CD4-positive, alpha-beta T cell (primary cell): ENCODE measurements at regions not wholly inside any gene's neighbourhood (a gene's known extent, or its start where the extent isn't known, plus 50 kb on each side); places are given as distances from the start of the nearest gene placed in this dataset.
"Not testable (repeated sequence)": the region's sequence is repeated elsewhere in the genome, so short reads cannot be mapped to it uniquely, and the experiment has no call there.

Source experiments
- ATAC-seq: fragments of 200-7000 bp; cut with Tn5 transposase; one replicate; pipeline ENCODE4 v1.10.0; 2022; ENCODE audit warnings: mild to moderate bottlenecking; ENCODE audit not compliant: poor library complexity
- CTCF ChIA-PET: fragments of 350-600 bp; sonication (Branson Sonifier 250); formaldehyde crosslinking; loops from one replicate; lab custom pipeline; 2021; ENCODE audit warnings: antibody characterized with exemption, inconsistent platforms; lab: Charles Lee
- POLR2A ChIA-PET: fragments of 350-600 bp; sonication (Branson Sonifier 250); formaldehyde crosslinking; loops from one replicate; lab custom pipeline; 2021; ENCODE audit warnings: antibody characterized with exemption, inconsistent platforms; lab: Charles Lee
- DNase-seq, 14 experiments: peaks; one replicate each; pipeline ENCODE4 v3.0.0-alpha.2; 2013 to 2020; ENCODE audit warnings: mixed read lengths in 2 of 14
- H3K27ac ChIP-seq, 2 donors: one replicate each; pipeline versions ENCODE4 v1.5.1 to v1.7.0; 2013; ENCODE audit warnings: low read length in 2 of 2, low read depth in 1 of 2, mild to moderate bottlenecking in 1 of 2
- H3K27me3 ChIP-seq, 2 experiments: 1 replicate in 1 of 2; 2 replicates in 1 of 2; pipeline versions ENCODE4 v1.6.1 to v1.7.0; 2013; ENCODE audit warnings: low read length in 2 of 2, control low read depth in 1 of 2, mild to moderate bottlenecking in 1 of 2, moderate library complexity in 1 of 2; ENCODE audit not compliant: insufficient read depth in 2 of 2, control insufficient read depth in 1 of 2
- H3K36me3 ChIP-seq: one replicate; pipeline ENCODE4 v1.6.1; 2013; ENCODE audit warnings: low read length, control low read depth; ENCODE audit not compliant: insufficient read depth
- H3K4me1 ChIP-seq: one replicate; pipeline ENCODE4 v1.6.1; 2013; ENCODE audit warnings: low read length, control low read depth; ENCODE audit not compliant: insufficient read depth
- H3K4me3 ChIP-seq: one replicate; pipeline ENCODE4 v1.5.1; 2013; ENCODE audit warnings: mild to moderate bottlenecking, low read length, moderate library complexity
- H3K9me3 ChIP-seq, 2 experiments: 1 replicate in 1 of 2; 2 replicates in 1 of 2; pipeline versions ENCODE4 v1.6.1 to v1.7.0; 2013; ENCODE audit warnings: low read length in 2 of 2, mild to moderate bottlenecking in 2 of 2, control low read depth in 1 of 2, moderate library complexity in 1 of 2; ENCODE audit not compliant: control insufficient read depth in 1 of 2, insufficient read depth in 1 of 2
- H3K27ac Mint-ChIP-seq: one replicate; pipeline ENCODE4 v1.8.0; 2020; ENCODE audit warnings: mixed read lengths
- H3K27me3 Mint-ChIP-seq: one replicate; pipeline ENCODE4 v1.8.0; 2021; ENCODE audit warnings: mixed read lengths
- H3K36me3 Mint-ChIP-seq: one replicate; pipeline ENCODE4 v1.8.0; 2021; ENCODE audit warnings: low read depth, mixed read lengths
- H3K4me1 Mint-ChIP-seq: one replicate; pipeline ENCODE4 v1.8.0; 2021; ENCODE audit warnings: low read depth, mixed read lengths
- H3K4me3 Mint-ChIP-seq: one replicate; pipeline ENCODE4 v1.8.0; 2020; ENCODE audit warnings: mild to moderate bottlenecking, mixed read lengths
- H3K9me3 Mint-ChIP-seq: one replicate; pipeline ENCODE4 v1.8.0; 2020; ENCODE audit warnings: mixed read lengths
- CTCF ChIP-seq: fragments of 200-600 bp; IDR thresholded peaks from one replicate; pipeline ENCODE4 v1.8.0; 2022; ENCODE audit warnings: antibody characterized with exemption, mild to moderate bottlenecking
- intact Hi-C, 2 experiments: fragments of 100-400 bp; cut with DNase I in 1 of 2; cut with micrococcal nuclease in 1 of 2; formaldehyde crosslinking; loops; one replicate each; pipeline versions ENCODE4 v1.15.1 to v1.9.0; 2023 to 2025; cut with DNase I, micrococcal nuclease

- CTCF ChIA-PET, result no interaction called here
- Histone ChIP-seq H3K36me3 (no peaks in the 10 kb centered on the region), H3K4me1 (no peaks in the 10 kb centered on the region), H3K9me3 (peaks cover 0 to 9% of the 10 kb centered on the region in 2 experiments), H3K27me3 (no peaks in the 10 kb centered on the region), H3K27ac (no peak overlapping the region), H3K4me3 (no peak overlapping the region)
- Mint-ChIP-seq H3K27ac (no peak overlapping the region), H3K4me3 (no peak overlapping the region), H3K27me3 (peaks cover 16% of the 10 kb centered on the region), H3K4me1 (no peaks in the 10 kb centered on the region), H3K9me3 (no peaks in the 10 kb centered on the region), H3K36me3 (no peaks in the 10 kb centered on the region)
- TF ChIP-seq CTCF, result no peak
- intact Hi-C loops, result no loop called here
- no peak for DNase-seq
- POLR2A ChIA-PET, result no interaction called here
- no peak for ATAC-seq
These were observed 317.5 kb downstream of the RAPGEF2 start for GRCh38 chr4:159420162-159421057.

- not testable (repeated sequence) for H3K27ac ChIP-seq, H3K4me3 Mint-ChIP-seq
These were observed 318.2 kb downstream of the RAPGEF2 start for GRCh38 chr4:159421058-159421419.

GRCh38 chr4:159422019-159422418 is 319.1 kb downstream of the RAPGEF2 start:
- ATAC-seq, result no peak
- no peaks in the 10 kb centered on the region for H3K36me3 Mint-ChIP-seq
- H3K4me3 ChIP-seq, result no peak overlapping the region

More at GRCh38 chr4:159421058-159421419, 318.2 kb downstream of the RAPGEF2 start:
- H3K4me1 Mint-ChIP-seq, CTCF ChIA-PET, H3K9me3 Mint-ChIP-seq, H3K27me3 ChIP-seq, H3K9me3 ChIP-seq, H3K27ac Mint-ChIP-seq, H3K4me3 ChIP-seq, H3K36me3 Mint-ChIP-seq, intact Hi-C loops, POLR2A ChIA-PET, DNase-seq, H3K36me3 ChIP-seq, H3K4me1 ChIP-seq, ATAC-seq: not testable (repeated sequence)
- H3K27me3 Mint-ChIP-seq, result peaks cover 10% of the 10 kb centered on the region

More at GRCh38 chr4:159422019-159422418, 319.1 kb downstream of the RAPGEF2 start:
- Mint-ChIP-seq H3K27me3 (peaks cover 6% of the 10 kb centered on the region), H3K9me3 (no peaks in the 10 kb centered on the region), H3K27ac (no peak overlapping the region), H3K4me3 (no peak overlapping the region), H3K4me1 (no peaks in the 10 kb centered on the region)
- DNase-seq, result no peak
- Histone ChIP-seq H3K27me3 (no peaks in the 10 kb centered on the region), H3K36me3 (no peaks in the 10 kb centered on the region), H3K9me3 (peaks cover 0 to 9% of the 10 kb centered on the region in 2 experiments), H3K4me1 (no peaks in the 10 kb centered on the region), H3K27ac (no peak overlapping the region)
- ChIA-PET CTCF (no interaction called here), POLR2A (no interaction called here)
- no peak for TF ChIP-seq CTCF
- intact Hi-C loops, result no loop called here
